HCT116 (cell line): ENCODE measurements at regions not wholly inside any gene's neighbourhood (a gene's known extent, or its start where the extent isn't known, plus 50 kb on each side); places are given as distances from the start of the nearest gene placed in this dataset.

ENCODE experiments used
- ATAC-seq: fragments of 200-7000 bp; cut with Tn5 transposase; 2 replicates; pipeline ENCODE4 v1.9.1; 2020; ENCODE audit warnings: mild to moderate bottlenecking, moderate library complexity
- BruUV-seq: library from RNA; stranded (reverse); fragments of 400-500 nt; replicated peaks from 2 replicates; lab custom pipeline; 2021; lab: Mats Ljungman, UMichigan
- CTCF ChIA-PET: fragments of 300-600 bp; sonication (Branson Sonifier 250); formaldehyde crosslinking; loops from one replicate; lab custom pipeline; 2021; ENCODE audit warnings: antibody characterized with exemption; lab: Charles Lee
- POLR2A ChIA-PET: fragments of 300-600, 350-600 bp; sonication (Branson Sonifier 250); formaldehyde crosslinking; loops from one replicate; lab custom pipeline; 2021; ENCODE audit warnings: antibody characterized with exemption; lab: Charles Lee
- RAD21 ChIA-PET, 2 experiments: fragments of 300-600 bp; sonication (Branson Sonifier 250); formaldehyde crosslinking; loops; one replicate each; lab custom pipeline; 2023; ENCODE audit warnings: low total read pairs in 2 of 2; ENCODE audit not compliant: uncharacterized antibody in 2 of 2, unreplicated experiment in 2 of 2, low non-redundant PET in 1 of 2; lab: Charles Lee
- DNase-seq: peaks from one replicate; pipeline ENCODE4 v3.0.0-alpha.2; 2010; ENCODE audit warnings: low read depth, low spot score
- H2AFZ ChIP-seq: fragments of 200-600 bp; shearing (Covaris generic), sonication (generic); 2 replicates; pipeline ENCODE4 v1.6.1; 2017; ENCODE audit warnings: low read depth, mixed run types, mixed read lengths, antibody characterized with exemption, low read length; ENCODE audit not compliant: poor library complexity, severe bottlenecking
- H3K27ac ChIP-seq: 2 replicates; pipeline ENCODE4 v1.5.1; 2012; ENCODE audit warnings: low read depth, low read length
- H3K27me3 ChIP-seq: fragments of 200-600 bp; sonication (generic); 2 replicates; pipeline ENCODE4 v1.6.1; 2016; ENCODE audit warnings: mixed run types, low read length, mixed read lengths; ENCODE audit not compliant: insufficient read depth
- H3K36me3 ChIP-seq, 2 experiments: fragments of 200-500 bp in 1 of 2; fragments of 200-600 bp in 1 of 2; sonication (Bioruptor generic) in 1 of 2; sonication (generic) in 1 of 2; 2 replicates each; pipeline versions ENCODE4 v1.5.1 to v1.6.1; 2014 to 2016; ENCODE audit warnings: low read length in 2 of 2, inconsistent platforms in 1 of 2, mixed read lengths in 1 of 2, mixed run types in 1 of 2; ENCODE audit not compliant: insufficient read depth in 2 of 2, control insufficient read depth in 1 of 2
- H3K4me1 ChIP-seq, 2 experiments: fragments of 200-600 bp in 1 of 2; sonication (generic) in 1 of 2; 2 replicates each; pipeline versions ENCODE4 v1.5.1 to v1.6.1; 2012 to 2017; ENCODE audit warnings: low read length in 2 of 2, inconsistent platforms in 1 of 2, mild to moderate bottlenecking in 1 of 2, mixed read lengths in 1 of 2, mixed run types in 1 of 2, moderate library complexity in 1 of 2; ENCODE audit not compliant: insufficient read depth in 2 of 2, control insufficient read depth in 1 of 2
- H3K4me2 ChIP-seq: fragments of 200-600 bp; sonication (generic); 2 replicates; pipeline ENCODE4 v1.6.1; 2017; ENCODE audit warnings: mixed run types, low read length, mixed read lengths
- H3K4me3 ChIP-seq, 2 experiments: fragments of 200-600 bp in 1 of 2; sonication (generic) in 1 of 2; replicated peaks in 1 of 2; 2 replicates each; pipeline ENCODE4 v1.5.1; 2011 to 2016; ENCODE audit warnings: low read length in 2 of 2, control low read depth in 1 of 2, low read depth in 1 of 2, mild to moderate bottlenecking in 1 of 2, mixed read lengths in 1 of 2, mixed run types in 1 of 2
- H3K79me2 ChIP-seq: fragments of 200-600 bp; sonication (generic); 2 replicates; pipeline ENCODE4 v1.6.1; 2017; ENCODE audit warnings: mild to moderate bottlenecking, mixed run types, low read length, moderate library complexity, mixed read lengths; ENCODE audit not compliant: insufficient read depth
- H3K9ac ChIP-seq: fragments of 200-600 bp; sonication (generic); 2 replicates; pipeline ENCODE4 v1.6.1; 2016; ENCODE audit warnings: low read length, mixed read lengths
- H3K9me2 ChIP-seq: fragments of 200-600 bp; sonication (generic), shearing (Covaris generic); 2 replicates; pipeline ENCODE4 v1.6.1; 2017; ENCODE audit warnings: mixed run types, mild to moderate bottlenecking, moderate library complexity; ENCODE audit not compliant: insufficient read depth
- H3K9me3 ChIP-seq, 2 experiments: fragments of 200-500 bp in 1 of 2; fragments of 200-600 bp in 1 of 2; sonication (Bioruptor generic) in 1 of 2; sonication (generic) in 1 of 2; 2 replicates each; pipeline ENCODE4 v1.6.1; 2014 to 2017; ENCODE audit warnings: low read length in 2 of 2, mixed read lengths in 2 of 2, inconsistent platforms in 1 of 2, low read depth in 1 of 2, mild to moderate bottlenecking in 1 of 2, mixed run types in 1 of 2, moderate library complexity in 1 of 2; ENCODE audit not compliant: control insufficient read depth in 1 of 2, insufficient read depth in 1 of 2
- H4K20me1 ChIP-seq: fragments of 200-600 bp; sonication (generic), shearing (Covaris generic); 2 replicates; pipeline ENCODE4 v1.6.1; 2017; ENCODE audit warnings: mixed run types, mild to moderate bottlenecking, moderate library complexity; ENCODE audit not compliant: insufficient read depth
- ELF1 ChIP-seq: IDR thresholded peaks from 2 replicates; pipeline ENCODE4 v1.6.1; 2012; ENCODE audit warnings: low read depth, borderline replicate concordance
- FOSL1 ChIP-seq: IDR thresholded peaks from 2 replicates; pipeline ENCODE4 v1.6.1; 2012; ENCODE audit warnings: low read depth
- JUND ChIP-seq: IDR thresholded peaks from 2 replicates; pipeline ENCODE4 v1.6.1; 2012
- RAD21 ChIP-seq: IDR thresholded peaks from 2 replicates; pipeline ENCODE4 v1.6.1; 2012; ENCODE audit warnings: low read depth, mild to moderate bottlenecking
- SRF ChIP-seq: IDR thresholded peaks from 2 replicates; pipeline ENCODE4 v1.6.1; 2012; ENCODE audit warnings: low read depth
- TCF7L2 ChIP-seq: IDR thresholded peaks from 2 replicates; pipeline ENCODE4 v1.7.0; 2011; ENCODE audit warnings: borderline replicate concordance, inconsistent platforms; ENCODE audit not compliant: insufficient read depth, insufficient read length; ENCODE audit errors: extremely low read depth
- ZFX ChIP-seq: fragments of 450-650 bp; IDR thresholded peaks from 2 replicates; pipeline ENCODE4 v1.6.1; 2017
- intact Hi-C: fragments of 100-400 bp; cut with micrococcal nuclease; formaldehyde crosslinking; loops from 2 replicates; pipeline ENCODE4 v1.10.0; 2022
- TF ChIP-seq, protein P1 (sequence below): IDR thresholded peaks from 2 replicates; pipeline ENCODE4 v1.6.1; 2012
- TF ChIP-seq, protein P2 (sequence below), 3 experiments: fragments of 200-600 bp in 1 of 3; sonication (generic) in 1 of 3; IDR thresholded peaks in 2 of 3; conservative IDR thresholded peaks in 1 of 3; 2 replicates each; pipeline ENCODE4 v1.5.1; 2012 to 2017; ENCODE audit warnings: low read depth in 2 of 3, low read length in 2 of 3, antibody characterized with exemption in 1 of 3, borderline replicate concordance in 1 of 3, control low read depth in 1 of 3, mild to moderate bottlenecking in 1 of 3, mixed read lengths in 1 of 3, mixed run types in 1 of 3, moderate library complexity in 1 of 3; ENCODE audit not compliant: insufficient read depth in 1 of 3

DNA sequence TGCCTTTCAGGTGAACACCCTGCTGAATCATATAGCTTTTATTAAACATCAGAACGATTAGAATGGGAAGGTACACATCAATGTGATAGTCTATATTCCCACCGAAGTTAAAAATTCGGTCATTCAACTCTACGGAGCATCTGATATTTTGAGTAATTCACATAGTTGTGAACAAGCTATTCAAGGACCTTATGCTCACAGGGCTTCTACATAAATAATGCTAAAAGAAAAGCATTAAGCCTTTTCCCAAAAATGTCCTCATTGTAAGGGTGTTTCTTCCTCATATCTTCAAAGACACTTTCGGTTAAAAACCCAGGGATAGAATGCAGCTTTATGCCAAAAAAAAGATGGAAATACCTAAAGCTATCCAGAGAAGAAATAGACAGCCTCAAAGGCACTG is 79.7 kb upstream of the EDNRA start:
- Histone ChIP-seq H3K4me1 (no peaks in the 10 kb centered on the region), H3K9me3 (no peaks in the 10 kb centered on the region), H3K27ac (no peak overlapping the region), H4K20me1 (no peaks in the 10 kb centered on the region), H2AFZ (no peak overlapping the region), H3K9me2 (no peaks in the 10 kb centered on the region; the same call in 1 of the 2 replicates), H3K4me3 (no peak overlapping the region), H3K9ac (no peak overlapping the region), H3K4me2 (no peak overlapping the region), H3K79me2 (no peaks in the 10 kb centered on the region), H3K36me3 (no peaks in the 10 kb centered on the region), H3K27me3 (no peaks in the 10 kb centered on the region)
- DNase-seq (no peak), ATAC-seq (no peak)
- POLR2A ChIA-PET, result no interaction called here
- intact Hi-C loops, result no loop called here
- CTCF ChIA-PET, result interaction anchor here (0.6 kb wide), 1 partner anchor 117 kb away, joined by 3 read pairs; no protein-coding TSS in a partner anchor
- TF ChIP-seq JUND (no peak), FOSL1 (no peak), SRF (no peak), ZFX (no peak), TCF7L2 (no peak)
- TF ChIP-seq, protein P1, sequence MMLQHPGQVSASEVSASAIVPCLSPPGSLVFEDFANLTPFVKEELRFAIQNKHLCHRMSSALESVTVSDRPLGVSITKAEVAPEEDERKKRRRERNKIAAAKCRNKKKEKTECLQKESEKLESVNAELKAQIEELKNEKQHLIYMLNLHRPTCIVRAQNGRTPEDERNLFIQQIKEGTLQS, result no peak
- RAD21 ChIA-PET, result no interaction called here
- BruUV-seq, result no TSS peak

DNA sequence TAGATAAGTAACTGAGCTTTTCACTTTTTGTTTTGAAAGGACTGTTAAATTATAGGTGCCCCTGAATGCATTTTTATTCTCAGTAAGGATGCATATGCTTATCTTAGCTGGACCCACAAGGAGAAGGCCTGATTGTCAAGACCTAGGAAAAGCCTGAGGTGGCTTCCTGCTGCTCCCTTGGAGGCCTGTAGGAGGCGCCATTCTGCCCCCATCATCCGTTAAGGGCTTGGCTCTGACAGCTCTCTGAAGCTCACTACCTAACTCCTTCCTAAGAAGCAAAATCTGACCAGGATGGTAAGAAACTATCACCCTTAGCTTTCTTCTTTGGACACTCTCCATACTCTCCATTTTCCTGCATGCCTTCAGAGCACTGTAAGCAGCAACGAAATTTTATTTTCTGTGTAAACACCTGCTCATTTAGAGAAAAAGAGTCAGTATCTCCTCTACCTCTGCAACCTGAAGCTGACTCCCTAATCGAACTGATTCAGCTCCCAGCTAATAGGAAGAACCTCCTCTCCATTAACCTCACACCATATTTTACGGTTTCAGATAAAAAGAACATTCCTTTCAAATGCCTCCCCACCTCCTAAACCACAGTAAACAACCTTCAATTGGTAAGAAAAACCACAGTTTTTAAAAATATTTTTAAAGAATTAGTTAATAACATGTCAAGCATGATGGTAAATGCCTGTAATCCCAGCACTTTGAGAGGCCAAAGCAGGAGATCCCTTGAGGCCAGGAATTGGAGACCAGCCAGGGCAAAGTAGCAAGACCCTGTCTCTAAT is 73.4 kb upstream of the EDNRA start:
- Histone ChIP-seq H2AFZ (no peak overlapping the region), H3K9ac (no peak overlapping the region), H3K4me3 (no peak overlapping the region), H3K79me2 (no peaks in the 10 kb centered on the region), H3K4me2 (no peak overlapping the region), H4K20me1 (no peaks in the 10 kb centered on the region), H3K9me2 (no peaks in the 10 kb centered on the region; the same call in 1 of the 2 replicates), H3K4me1 (no peaks in the 10 kb centered on the region), H3K27me3 (no peaks in the 10 kb centered on the region), H3K36me3 (no peaks in the 10 kb centered on the region), H3K27ac (no peak overlapping the region), H3K9me3 (no peaks in the 10 kb centered on the region)
- ATAC-seq, result peak; percentile 63
- BruUV-seq, result no TSS peak
- RAD21 ChIA-PET, result no interaction called here
- intact Hi-C loops, result no loop called here
- peak; percentile 16 for DNase-seq
- POLR2A ChIA-PET, result no interaction called here
- CTCF ChIA-PET, result interaction anchor here (0.6 to 1.9 kb wide), 9 partner anchors 11 to 310 kb away, joined by 3 to 11 read pairs (median 3); no protein-coding TSS in a partner anchor
- peak; percentile 32 for TF ChIP-seq RAD21
- no peak for TF ChIP-seq ELF1
- TF ChIP-seq, protein P2, sequence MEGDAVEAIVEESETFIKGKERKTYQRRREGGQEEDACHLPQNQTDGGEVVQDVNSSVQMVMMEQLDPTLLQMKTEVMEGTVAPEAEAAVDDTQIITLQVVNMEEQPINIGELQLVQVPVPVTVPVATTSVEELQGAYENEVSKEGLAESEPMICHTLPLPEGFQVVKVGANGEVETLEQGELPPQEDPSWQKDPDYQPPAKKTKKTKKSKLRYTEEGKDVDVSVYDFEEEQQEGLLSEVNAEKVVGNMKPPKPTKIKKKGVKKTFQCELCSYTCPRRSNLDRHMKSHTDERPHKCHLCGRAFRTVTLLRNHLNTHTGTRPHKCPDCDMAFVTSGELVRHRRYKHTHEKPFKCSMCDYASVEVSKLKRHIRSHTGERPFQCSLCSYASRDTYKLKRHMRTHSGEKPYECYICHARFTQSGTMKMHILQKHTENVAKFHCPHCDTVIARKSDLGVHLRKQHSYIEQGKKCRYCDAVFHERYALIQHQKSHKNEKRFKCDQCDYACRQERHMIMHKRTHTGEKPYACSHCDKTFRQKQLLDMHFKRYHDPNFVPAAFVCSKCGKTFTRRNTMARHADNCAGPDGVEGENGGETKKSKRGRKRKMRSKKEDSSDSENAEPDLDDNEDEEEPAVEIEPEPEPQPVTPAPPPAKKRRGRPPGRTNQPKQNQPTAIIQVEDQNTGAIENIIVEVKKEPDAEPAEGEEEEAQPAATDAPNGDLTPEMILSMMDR (IDR thresholded peaks at IDR 0.05 in 2 of 3, conservative IDR thresholded peaks at IDR 0.05 in 1 of 3; ENCODE audit: borderline replicate concordance in 1 of 3, insufficient read depth in 1 of 3, low read depth in 2 of 3, low read length in 2 of 3), result peak; percentile 14 to 83 (median 82); a peak in 4 of 6 replicates
